PFSK-1 (cell line): ENCODE measurements at regions not wholly inside any gene's neighbourhood (a gene's known extent, or its start where the extent isn't known, plus 50 kb on each side); places are given as distances from the start of the nearest gene placed in this dataset.

Source experiments
- FOXP2 ChIP-seq: optimal IDR thresholded peaks from 2 replicates; pipeline ENCODE3; 2011; ENCODE audit warnings: borderline replicate concordance, control low read depth, inconsistent platforms; ENCODE audit not compliant: insufficient read depth; ENCODE audit errors: extremely low read length, extremely low read depth
- POLR2AphosphoS5 ChIP-seq: IDR thresholded peaks from 2 replicates; pipeline ENCODE4 v1.6.1; 2012; ENCODE audit warnings: low read depth, mild to moderate bottlenecking, control low read depth, low read length, moderate library complexity
- SIN3A ChIP-seq: IDR thresholded peaks from 2 replicates; pipeline ENCODE4 v1.6.1; 2012; ENCODE audit warnings: mild to moderate bottlenecking, low read length, moderate library complexity, borderline replicate concordance; ENCODE audit not compliant: insufficient read depth
- TAF1 ChIP-seq: IDR thresholded peaks from 2 replicates; pipeline ENCODE4 v1.6.1; 2012; ENCODE audit warnings: low read length, control low read depth, borderline replicate concordance; ENCODE audit not compliant: insufficient read depth
- TF ChIP-seq, protein P1 (sequence below), 2 experiments: IDR thresholded peaks; 2 replicates each; pipeline versions ENCODE4 v1.6.1 to v1.8.0; 2011 to 2012; ENCODE audit warnings: low read depth in 2 of 2, low read length in 2 of 2, control low read depth in 1 of 2, inconsistent platforms in 1 of 2, mild to moderate bottlenecking in 1 of 2, moderate library complexity in 1 of 2; ENCODE audit not compliant: insufficient read depth in 1 of 2

GRCh38 chr5:25025831-25026230, 381.1 kb upstream of the CDH10 start:
- TF ChIP-seq, protein P1, sequence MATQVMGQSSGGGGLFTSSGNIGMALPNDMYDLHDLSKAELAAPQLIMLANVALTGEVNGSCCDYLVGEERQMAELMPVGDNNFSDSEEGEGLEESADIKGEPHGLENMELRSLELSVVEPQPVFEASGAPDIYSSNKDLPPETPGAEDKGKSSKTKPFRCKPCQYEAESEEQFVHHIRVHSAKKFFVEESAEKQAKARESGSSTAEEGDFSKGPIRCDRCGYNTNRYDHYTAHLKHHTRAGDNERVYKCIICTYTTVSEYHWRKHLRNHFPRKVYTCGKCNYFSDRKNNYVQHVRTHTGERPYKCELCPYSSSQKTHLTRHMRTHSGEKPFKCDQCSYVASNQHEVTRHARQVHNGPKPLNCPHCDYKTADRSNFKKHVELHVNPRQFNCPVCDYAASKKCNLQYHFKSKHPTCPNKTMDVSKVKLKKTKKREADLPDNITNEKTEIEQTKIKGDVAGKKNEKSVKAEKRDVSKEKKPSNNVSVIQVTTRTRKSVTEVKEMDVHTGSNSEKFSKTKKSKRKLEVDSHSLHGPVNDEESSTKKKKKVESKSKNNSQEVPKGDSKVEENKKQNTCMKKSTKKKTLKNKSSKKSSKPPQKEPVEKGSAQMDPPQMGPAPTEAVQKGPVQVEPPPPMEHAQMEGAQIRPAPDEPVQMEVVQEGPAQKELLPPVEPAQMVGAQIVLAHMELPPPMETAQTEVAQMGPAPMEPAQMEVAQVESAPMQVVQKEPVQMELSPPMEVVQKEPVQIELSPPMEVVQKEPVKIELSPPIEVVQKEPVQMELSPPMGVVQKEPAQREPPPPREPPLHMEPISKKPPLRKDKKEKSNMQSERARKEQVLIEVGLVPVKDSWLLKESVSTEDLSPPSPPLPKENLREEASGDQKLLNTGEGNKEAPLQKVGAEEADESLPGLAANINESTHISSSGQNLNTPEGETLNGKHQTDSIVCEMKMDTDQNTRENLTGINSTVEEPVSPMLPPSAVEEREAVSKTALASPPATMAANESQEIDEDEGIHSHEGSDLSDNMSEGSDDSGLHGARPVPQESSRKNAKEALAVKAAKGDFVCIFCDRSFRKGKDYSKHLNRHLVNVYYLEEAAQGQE (IDR thresholded peaks at IDR 0.05; ENCODE audit: insufficient read depth in 1 of 2, low read depth in 2 of 2, low read length in 2 of 2), result no peak
- no peak for TF ChIP-seq TAF1
- TF ChIP-seq SIN3A, result no peak
- no peak for TF ChIP-seq POLR2AphosphoS5
- no peak for TF ChIP-seq FOXP2

DNA sequence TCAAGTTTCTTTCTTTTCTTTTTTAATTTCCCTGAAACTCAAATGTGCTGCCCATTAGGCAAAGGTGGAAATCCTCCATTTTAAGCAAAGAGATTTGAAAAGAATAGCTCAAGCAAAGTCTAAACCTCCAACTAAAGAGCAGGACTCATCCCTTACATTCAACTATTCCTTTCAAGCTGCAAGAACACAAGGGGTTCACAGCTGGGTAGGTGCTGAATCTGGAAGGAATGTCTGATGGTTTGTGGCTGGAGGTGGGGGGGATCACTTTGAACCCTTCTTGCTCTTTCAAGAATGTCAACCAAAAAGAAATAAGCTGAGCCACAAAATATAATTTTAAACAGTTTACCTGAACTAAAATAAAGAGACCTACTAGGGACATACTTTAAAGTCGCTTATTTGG, 375.7 kb upstream of the CDH10 start:
- TF ChIP-seq FOXP2 (no peak), POLR2AphosphoS5 (no peak), SIN3A (no peak), TAF1 (no peak)
- TF ChIP-seq, protein P1 (IDR thresholded peaks at IDR 0.05; ENCODE audit: insufficient read depth in 1 of 2, low read depth in 2 of 2, low read length in 2 of 2), result no peak

GRCh38 chr5:25009063-25009462, 364.3 kb upstream of the CDH10 start:
- TF ChIP-seq, protein P1 (IDR thresholded peaks at IDR 0.05; ENCODE audit: insufficient read depth in 1 of 2, low read depth in 2 of 2, low read length in 2 of 2), result no peak
- TF ChIP-seq FOXP2 (no peak), TAF1 (no peak), SIN3A (no peak), POLR2AphosphoS5 (no peak)

GRCh38 chr5:25006734-25007133, 362.0 kb upstream of the CDH10 start:
- TF ChIP-seq FOXP2, result no peak
- TF ChIP-seq SIN3A, result no peak
- TF ChIP-seq, protein P1 (IDR thresholded peaks at IDR 0.05; ENCODE audit: insufficient read depth in 1 of 2, low read depth in 2 of 2, low read length in 2 of 2), result no peak
- no peak for TF ChIP-seq POLR2AphosphoS5
- TF ChIP-seq TAF1, result no peak

- TF ChIP-seq SIN3A, result no peak
- TF ChIP-seq TAF1, result no peak
- TF ChIP-seq FOXP2, result no peak
- TF ChIP-seq, protein P1 (IDR thresholded peaks at IDR 0.05; ENCODE audit: insufficient read depth in 1 of 2, low read depth in 2 of 2, low read length in 2 of 2), result no peak
- TF ChIP-seq POLR2AphosphoS5, result no peak
These were observed 361.5 kb upstream of the CDH10 start for GRCh38 chr5:25006237-25006636.
